Neural progenitor cell (in vitro differentiated cells): ENCODE measurements at regions not wholly inside any gene's neighbourhood (a gene's known extent, or its start where the extent isn't known, plus 50 kb on each side); places are given as distances from the start of the nearest gene placed in this dataset.

Source experiments
- DNase-seq: peaks from one replicate; pipeline ENCODE4 v3.0.0-alpha.2; 2016; ENCODE audit warnings: low spot score
- H2AFZ ChIP-seq: fragments of 200-600 bp; sonication (generic); replicated peaks from 2 replicates; pipeline ENCODE4 v1.6.1; 2016; ENCODE audit warnings: antibody characterized with exemption
- H3F3A ChIP-seq: fragments of 200-600 bp; sonication (generic); 2 replicates; pipeline ENCODE4 v1.6.1; 2016; ENCODE audit warnings: antibody characterized with exemption, low read depth
- H3K27ac ChIP-seq: fragments of 200-600 bp; sonication (generic); 2 replicates; pipeline ENCODE4 v1.5.1; 2016; ENCODE audit warnings: mild to moderate bottlenecking
- H3K27me3 ChIP-seq: fragments of 200-600 bp; sonication (generic); 2 replicates; pipeline ENCODE4 v1.6.1; 2016; ENCODE audit warnings: mild to moderate bottlenecking, moderate library complexity
- H3K36me3 ChIP-seq: fragments of 200-600 bp; sonication (generic); 2 replicates; pipeline ENCODE4 v1.5.1; 2016
- H3K4me1 ChIP-seq: fragments of 200-600 bp; sonication (generic); 2 replicates; pipeline ENCODE4 v1.6.1; 2016; ENCODE audit warnings: mixed run types
- H3K4me2 ChIP-seq: fragments of 200-600 bp; sonication (generic); 2 replicates; pipeline ENCODE4 v1.6.1; 2016
- H3K4me3 ChIP-seq: fragments of 200-600 bp; sonication (generic); 2 replicates; pipeline ENCODE4 v1.5.1; 2016
- H3K79me2 ChIP-seq: fragments of 200-600 bp; sonication (generic); 2 replicates; pipeline ENCODE4 v1.6.1; 2016; ENCODE audit warnings: low read depth
- H3K9ac ChIP-seq: fragments of 200-600 bp; sonication (generic); 2 replicates; pipeline ENCODE4 v1.6.1; 2016
- H3K9me3 ChIP-seq: fragments of 200-600 bp; sonication (generic); 2 replicates; pipeline ENCODE4 v1.5.1; 2016; ENCODE audit warnings: low read depth
- H4K20me1 ChIP-seq: fragments of 200-600 bp; sonication (generic); 2 replicates; pipeline ENCODE4 v1.6.1; 2016; ENCODE audit warnings: low read depth
- H3K27ac Mint-ChIP-seq: 3 replicates; pipeline ENCODE4 v1.8.0; 2021; ENCODE audit warnings: mixed read lengths
- H3K27me3 Mint-ChIP-seq: 2 replicates; pipeline ENCODE4 v1.8.0; 2022; ENCODE audit warnings: low read depth, mild to moderate bottlenecking, inconsistent platforms, moderate library complexity, mixed read lengths; ENCODE audit not compliant: insufficient read depth
- H3K36me3 Mint-ChIP-seq: 3 replicates; pipeline ENCODE4 v1.8.0; 2021; ENCODE audit warnings: mixed read lengths
- H3K4me1 Mint-ChIP-seq: 3 replicates; pipeline ENCODE4 v1.8.0; 2021; ENCODE audit warnings: mixed read lengths
- H3K4me3 Mint-ChIP-seq: 3 replicates; pipeline ENCODE4 v1.8.0; 2021; ENCODE audit warnings: mild to moderate bottlenecking, moderate library complexity, mixed read lengths
- H3K9me3 Mint-ChIP-seq: 3 replicates; pipeline ENCODE4 v1.8.0; 2020; ENCODE audit warnings: mixed read lengths
- EZH2 ChIP-seq: fragments of 200-600 bp; sonication (generic); IDR thresholded peaks from 2 replicates; pipeline ENCODE4 v1.6.1; 2017; ENCODE audit warnings: antibody characterized with exemption, mild to moderate bottlenecking, moderate library complexity
- EZH2phosphoT487 ChIP-seq: fragments of 200-600 bp; sonication (generic); IDR thresholded peaks from 2 replicates; pipeline ENCODE4 v1.6.1; 2017; ENCODE audit warnings: antibody characterized with exemption
- TF ChIP-seq, protein P1 (sequence below): fragments of 200-600 bp; sonication (generic); IDR thresholded peaks from 2 replicates; pipeline ENCODE4 v1.5.1; 2017; ENCODE audit warnings: antibody characterized with exemption, mild to moderate bottlenecking

DNA sequence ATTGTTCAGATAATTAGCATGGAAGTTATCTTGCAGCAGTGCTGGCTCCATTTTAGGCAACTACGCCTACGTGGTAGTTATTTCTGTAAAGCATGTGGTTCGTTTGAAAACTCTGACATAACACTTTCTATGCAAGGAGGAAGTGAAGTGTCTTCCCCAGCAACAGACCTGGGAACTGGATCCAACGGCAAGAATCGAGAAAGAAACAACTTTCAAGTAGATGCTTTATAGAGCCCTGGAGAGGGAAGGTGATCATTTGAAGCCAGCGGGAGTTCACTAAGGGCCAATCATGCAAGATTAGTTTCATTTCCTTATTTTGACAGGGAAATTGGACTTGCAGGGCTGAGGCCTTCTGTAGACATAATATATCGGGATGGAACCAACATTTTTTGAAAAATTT is 218.3 kb downstream of the ACKR3 start:
- H3K4me3 Mint-ChIP-seq, result no peak overlapping the region
- H3F3A ChIP-seq, result no peaks in the 10 kb centered on the region
- no peaks in the 10 kb centered on the region for H4K20me1 ChIP-seq
- DNase-seq, result no peak
- H3K79me2 ChIP-seq, result no peaks in the 10 kb centered on the region
- TF ChIP-seq, protein P1, sequence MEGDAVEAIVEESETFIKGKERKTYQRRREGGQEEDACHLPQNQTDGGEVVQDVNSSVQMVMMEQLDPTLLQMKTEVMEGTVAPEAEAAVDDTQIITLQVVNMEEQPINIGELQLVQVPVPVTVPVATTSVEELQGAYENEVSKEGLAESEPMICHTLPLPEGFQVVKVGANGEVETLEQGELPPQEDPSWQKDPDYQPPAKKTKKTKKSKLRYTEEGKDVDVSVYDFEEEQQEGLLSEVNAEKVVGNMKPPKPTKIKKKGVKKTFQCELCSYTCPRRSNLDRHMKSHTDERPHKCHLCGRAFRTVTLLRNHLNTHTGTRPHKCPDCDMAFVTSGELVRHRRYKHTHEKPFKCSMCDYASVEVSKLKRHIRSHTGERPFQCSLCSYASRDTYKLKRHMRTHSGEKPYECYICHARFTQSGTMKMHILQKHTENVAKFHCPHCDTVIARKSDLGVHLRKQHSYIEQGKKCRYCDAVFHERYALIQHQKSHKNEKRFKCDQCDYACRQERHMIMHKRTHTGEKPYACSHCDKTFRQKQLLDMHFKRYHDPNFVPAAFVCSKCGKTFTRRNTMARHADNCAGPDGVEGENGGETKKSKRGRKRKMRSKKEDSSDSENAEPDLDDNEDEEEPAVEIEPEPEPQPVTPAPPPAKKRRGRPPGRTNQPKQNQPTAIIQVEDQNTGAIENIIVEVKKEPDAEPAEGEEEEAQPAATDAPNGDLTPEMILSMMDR, result no peak
- TF ChIP-seq EZH2phosphoT487, result no peak
- no peak for TF ChIP-seq EZH2
- peaks cover 11% of the 10 kb centered on the region for H3K4me1 Mint-ChIP-seq
- H3K36me3 ChIP-seq, result no peaks in the 10 kb centered on the region
- no peaks in the 10 kb centered on the region for H3K9me3 ChIP-seq
- H3K9ac ChIP-seq, result no peak overlapping the region
- H3K36me3 Mint-ChIP-seq, result no peaks in the 10 kb centered on the region
- H3K27me3 ChIP-seq, result no peaks in the 10 kb centered on the region
- no peak overlapping the region for H2AFZ ChIP-seq
- no peak overlapping the region for H3K4me2 ChIP-seq
- no peak overlapping the region for H3K4me3 ChIP-seq
- no peak overlapping the region for H3K27ac Mint-ChIP-seq
- no peak overlapping the region for H3K27ac ChIP-seq
- peaks cover under 1% of the 10 kb centered on the region for H3K4me1 ChIP-seq
- peaks cover 16% of the 10 kb centered on the region for H3K9me3 Mint-ChIP-seq
- H3K27me3 Mint-ChIP-seq, result peaks cover 5% of the 10 kb centered on the region

GRCh38 chr2:236790963-236791362 is 221.3 kb downstream of the ACKR3 start:
- no peak overlapping the region for H3K4me2 ChIP-seq

DNA sequence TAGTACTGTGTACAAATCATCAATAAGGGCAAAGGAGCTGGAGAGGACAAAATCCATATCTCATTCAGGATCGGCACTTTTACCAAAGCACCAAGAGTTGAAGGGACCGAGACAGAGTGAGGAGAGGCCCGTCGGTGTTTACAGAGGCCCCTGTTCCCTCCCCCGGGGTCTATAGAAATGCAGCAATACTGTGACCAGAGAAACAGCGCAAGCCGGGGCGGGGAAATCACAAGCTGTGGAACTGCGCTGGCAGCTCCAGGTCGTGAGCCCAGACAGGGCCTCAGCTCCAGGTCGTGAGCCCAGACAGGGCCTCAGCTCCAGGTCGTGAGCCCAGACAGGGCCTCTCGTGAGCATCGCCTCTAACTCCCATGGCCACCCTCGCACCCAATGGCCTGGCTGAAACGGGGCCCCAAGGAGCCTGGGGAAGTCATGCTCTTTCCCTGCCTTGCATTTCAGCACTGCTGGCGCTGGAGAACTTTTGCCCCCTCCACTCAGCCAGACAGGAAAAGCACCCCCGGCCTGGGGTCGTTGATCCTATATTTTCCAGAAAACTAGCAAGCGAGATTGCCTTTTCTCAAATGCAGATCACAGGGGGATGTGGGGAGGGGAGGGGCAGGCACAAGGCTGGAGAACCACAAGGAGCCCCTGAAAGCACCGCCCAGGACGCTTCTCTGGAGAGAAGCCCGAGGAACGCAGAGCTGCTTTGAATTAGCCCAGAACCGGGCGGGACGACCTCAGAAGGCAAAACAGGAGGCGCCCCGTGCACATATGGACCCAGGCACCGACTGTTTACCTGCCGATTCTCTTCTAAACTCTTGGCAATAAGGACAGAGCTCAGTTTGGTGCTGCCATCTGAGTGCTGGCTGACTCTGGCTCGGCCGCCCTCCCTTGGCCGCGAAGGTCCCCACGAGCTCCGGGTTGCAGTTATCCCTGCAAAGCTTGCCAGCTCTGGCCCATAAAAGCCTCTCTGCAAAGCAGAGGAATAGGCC is 223.7 kb downstream of the ACKR3 start:
- Histone ChIP-seq H3K27ac (no peak overlapping the region), H3K9me3 (no peaks in the 10 kb centered on the region), H3F3A (no peaks in the 10 kb centered on the region), H3K9ac (no peak overlapping the region), H3K4me1 (peaks cover 6% of the 10 kb centered on the region), H3K4me3 (no peak overlapping the region), H2AFZ (no peak overlapping the region), H3K27me3 (no peaks in the 10 kb centered on the region), H3K4me2 (no peak overlapping the region), H4K20me1 (no peaks in the 10 kb centered on the region), H3K36me3 (no peaks in the 10 kb centered on the region), H3K79me2 (no peaks in the 10 kb centered on the region)
- Mint-ChIP-seq H3K4me3 (no peak overlapping the region), H3K27ac (no peak overlapping the region), H3K9me3 (peaks cover 3% of the 10 kb centered on the region), H3K27me3 (peaks cover 9% of the 10 kb centered on the region), H3K4me1 (no peaks in the 10 kb centered on the region), H3K36me3 (no peaks in the 10 kb centered on the region)
- TF ChIP-seq, protein P1, result no peak
- TF ChIP-seq EZH2phosphoT487 (no peak), EZH2 (no peak)
- DNase-seq, result no peak

More at GRCh38 chr2:236790963-236791362, 221.3 kb downstream of the ACKR3 start:
- H3K9ac ChIP-seq, result no peak overlapping the region
- no peaks in the 10 kb centered on the region for H3K36me3 ChIP-seq
- no peak overlapping the region for H3K4me3 ChIP-seq
- H3K79me2 ChIP-seq, result no peaks in the 10 kb centered on the region
- no peaks in the 10 kb centered on the region for H3K4me1 Mint-ChIP-seq
- peaks cover 4% of the 10 kb centered on the region for H3K27me3 Mint-ChIP-seq
- H3K27ac ChIP-seq, result no peak overlapping the region
- no peaks in the 10 kb centered on the region for H3F3A ChIP-seq
- H3K9me3 Mint-ChIP-seq, result peaks cover 10% of the 10 kb centered on the region
- H3K27ac Mint-ChIP-seq, result no peak overlapping the region
- no peaks in the 10 kb centered on the region for H4K20me1 ChIP-seq
- H3K4me1 ChIP-seq, result no peaks in the 10 kb centered on the region
- H3K4me3 Mint-ChIP-seq, result no peak overlapping the region
- H2AFZ ChIP-seq, result no peak overlapping the region
- no peaks in the 10 kb centered on the region for H3K27me3 ChIP-seq
- H3K36me3 Mint-ChIP-seq, result no peaks in the 10 kb centered on the region
- no peak for DNase-seq
- no peaks in the 10 kb centered on the region for H3K9me3 ChIP-seq
- TF ChIP-seq EZH2phosphoT487 (no peak), EZH2 (no peak)
- TF ChIP-seq, protein P1, result no peak
